Upper lobe of right lung (tissue), 1 donor: ENCODE measurements at regions not wholly inside any gene's neighbourhood (a gene's known extent, or its start where the extent isn't known, plus 50 kb on each side); places are given as distances from the start of the nearest gene placed in this dataset.

ENCODE experiments used
- ATAC-seq: fragments of 200-7000 bp; cut with Tn5 transposase; one replicate; pipeline ENCODE4 v1.9.1; 2020; ENCODE audit warnings: mild to moderate bottlenecking, moderate library complexity
- DNase-seq: peaks from one replicate; pipeline ENCODE4 v3.0.0-alpha.2; 2020
- H3K27ac ChIP-seq: fragments of 200-600 bp; one replicate; pipeline ENCODE4 v1.8.0; 2022
- H3K27me3 ChIP-seq: fragments of 200-600 bp; one replicate; pipeline ENCODE4 v1.8.0; 2022; ENCODE audit warnings: mild to moderate bottlenecking
- H3K36me3 ChIP-seq: fragments of 200-600 bp; one replicate; pipeline ENCODE4 v1.8.0; 2022
- H3K4me1 ChIP-seq: fragments of 200-600 bp; one replicate; pipeline ENCODE4 v1.8.0; 2022
- H3K4me3 ChIP-seq: fragments of 200-600 bp; one replicate; pipeline ENCODE4 v1.8.0; 2022; ENCODE audit warnings: mild to moderate bottlenecking
- H3K9me3 ChIP-seq: fragments of 200-600 bp; one replicate; pipeline ENCODE4 v1.8.0; 2022
- CTCF ChIP-seq: fragments of 200-600 bp; IDR thresholded peaks from one replicate; pipeline ENCODE4 v1.8.0; 2022; ENCODE audit warnings: antibody characterized with exemption
- intact Hi-C: fragments of 100-400 bp; cut with DNase I; formaldehyde crosslinking; loops from one replicate; pipeline ENCODE4 v1.11.0; 2022
- donor health status: DM: no; HTN: yes; CAD: no; lungs with severe emphysema.

- H3K27me3 ChIP-seq, result peaks cover 11% of the 10 kb centered on the region
- intact Hi-C loops, result no loop called here
- no peaks in the 10 kb centered on the region for H3K4me1 ChIP-seq
- no peaks in the 10 kb centered on the region for H3K36me3 ChIP-seq
- no peak overlapping the region for H3K27ac ChIP-seq
- DNase-seq, result no peak
- no peak for ATAC-seq
- TF ChIP-seq CTCF, result no peak
- no peak overlapping the region for H3K4me3 ChIP-seq
- H3K9me3 ChIP-seq, result no peaks in the 10 kb centered on the region
These were observed 212.3 kb downstream of the MATN1 start for GRCh38 chr1:30511106-30511505.

GRCh38 chr1:30509670-30510069 lies 213.7 kb downstream of the MATN1 start:
- DNase-seq (no peak), ATAC-seq (no peak)
- TF ChIP-seq CTCF, result no peak
- no peak overlapping the region for H3K27ac ChIP-seq
- H3K4me1 ChIP-seq, result no peaks in the 10 kb centered on the region
- intact Hi-C loops, result no loop called here
- peaks cover 11% of the 10 kb centered on the region for H3K27me3 ChIP-seq
- H3K36me3 ChIP-seq, result no peaks in the 10 kb centered on the region
- no peak overlapping the region for H3K4me3 ChIP-seq
- no peaks in the 10 kb centered on the region for H3K9me3 ChIP-seq

GRCh38 chr1:30508611-30509010 lies 214.8 kb downstream of the MATN1 start:
- intact Hi-C loops, result no loop called here
- DNase-seq (no peak), ATAC-seq (no peak)
- H3K4me3 ChIP-seq, result no peak overlapping the region
- no peaks in the 10 kb centered on the region for H3K36me3 ChIP-seq
- no peaks in the 10 kb centered on the region for H3K4me1 ChIP-seq
- no peak overlapping the region for H3K27ac ChIP-seq
- H3K27me3 ChIP-seq, result peaks cover 11% of the 10 kb centered on the region
- no peaks in the 10 kb centered on the region for H3K9me3 ChIP-seq
- no peak for TF ChIP-seq CTCF

GRCh38 chr1:30508175-30508448 lies 215.3 kb downstream of the MATN1 start:
- H3K4me1 ChIP-seq, result no peaks in the 10 kb centered on the region
- intact Hi-C loops, result no loop called here
- H3K27ac ChIP-seq, result no peak overlapping the region
- no peak for ATAC-seq
- no peak for DNase-seq
- no peaks in the 10 kb centered on the region for H3K9me3 ChIP-seq
- no peaks in the 10 kb centered on the region for H3K36me3 ChIP-seq
- no peak for TF ChIP-seq CTCF
- peaks cover 11% of the 10 kb centered on the region for H3K27me3 ChIP-seq
- H3K4me3 ChIP-seq, result no peak overlapping the region

GRCh38 chr1:30507401-30508174 lies 215.8 kb downstream of the MATN1 start:
- intact Hi-C loops, result no loop called here
- H3K27me3 ChIP-seq, result peaks cover 11% of the 10 kb centered on the region
- H3K36me3 ChIP-seq, result no peaks in the 10 kb centered on the region
- H3K4me1 ChIP-seq, result no peaks in the 10 kb centered on the region
- H3K27ac ChIP-seq, result no peak overlapping the region
- DNase-seq (no peak), ATAC-seq (no peak)
- H3K4me3 ChIP-seq, result no peak overlapping the region
- TF ChIP-seq CTCF, result no peak
- H3K9me3 ChIP-seq, result no peaks in the 10 kb centered on the region

- no peak overlapping the region for H3K4me3 ChIP-seq
These were observed 216.4 kb downstream of the MATN1 start for GRCh38 chr1:30507016-30507312.

More at GRCh38 chr1:30507016-30507312, 216.4 kb downstream of the MATN1 start:
- DNase-seq, result no peak
- Histone ChIP-seq H3K27me3 (peaks cover 11% of the 10 kb centered on the region), H3K4me1 (no peaks in the 10 kb centered on the region), H3K9me3 (no peaks in the 10 kb centered on the region), H3K27ac (no peak overlapping the region), H3K36me3 (no peaks in the 10 kb centered on the region)
- TF ChIP-seq CTCF, result no peak
- no peak for ATAC-seq
- intact Hi-C loops, result no loop called here
